Stimulated activated effector memory CD8-positive, alpha-beta T cell treated with anti-CD3 and anti-CD28 coated beads, Interleukin-12 subunit alpha, Interleukin-12 subunit beta, amount 100 ng/mL, for 72 hours (primary cell): ENCODE measurements at regions not wholly inside any gene's neighbourhood (a gene's known extent, or its start where the extent isn't known, plus 50 kb on each side); places are given as distances from the start of the nearest gene placed in this dataset.
"Not testable (repeated sequence)": the region's sequence is repeated elsewhere in the genome, so short reads cannot be mapped to it uniquely, and the experiment has no call there.

Experiments used
- ATAC-seq: fragments of 150-1000 bp; cut with Tn5 transposase; 2 replicates; pipeline ENCODE4 v1.10.0; 2021
- DNase-seq, 2 donors: peaks; one replicate each; pipeline ENCODE4 v3.0.0; 2021 to 2022; ENCODE audit warnings: low spot score in 2 of 2
- H3K27ac Mint-ChIP-seq: one replicate; pipeline ENCODE4 v1.8.0; 2022; ENCODE audit warnings: mild to moderate bottlenecking, mixed read lengths
- H3K36me3 Mint-ChIP-seq: one replicate; pipeline ENCODE4 v1.8.0; 2022; ENCODE audit warnings: mild to moderate bottlenecking, mixed read lengths
- H3K4me1 Mint-ChIP-seq: one replicate; pipeline ENCODE4 v1.8.0; 2022; ENCODE audit warnings: mixed read lengths
- H3K4me3 Mint-ChIP-seq: one replicate; pipeline ENCODE4 v1.8.0; 2022; ENCODE audit warnings: mild to moderate bottlenecking, mixed read lengths
- H3K9me3 Mint-ChIP-seq: one replicate; pipeline ENCODE4 v1.8.0; 2022; ENCODE audit warnings: mixed read lengths

- Mint-ChIP-seq H3K9me3 (no peaks in the 10 kb centered on the region), H3K36me3 (no peaks in the 10 kb centered on the region), H3K4me3 (no peak overlapping the region), H3K4me1 (no peaks in the 10 kb centered on the region), H3K27ac (no peak overlapping the region)
- ATAC-seq = no peak
- DNase-seq = peak in 1 of 2 donors; percentile 17
These were observed 821.3 kb downstream of the BRD1 start for GRCh38 chr22:49006207-49007012.

GRCh38 chr22:49005557-49005956 is 822.1 kb downstream of the BRD1 start:
- H3K4me3 Mint-ChIP-seq = no peak overlapping the region
- no peaks in the 10 kb centered on the region for H3K36me3 Mint-ChIP-seq
- no peak overlapping the region for H3K27ac Mint-ChIP-seq
- DNase-seq = no peak
- ATAC-seq = no peak
- no peaks in the 10 kb centered on the region for H3K9me3 Mint-ChIP-seq
- no peaks in the 10 kb centered on the region for H3K4me1 Mint-ChIP-seq

DNA sequence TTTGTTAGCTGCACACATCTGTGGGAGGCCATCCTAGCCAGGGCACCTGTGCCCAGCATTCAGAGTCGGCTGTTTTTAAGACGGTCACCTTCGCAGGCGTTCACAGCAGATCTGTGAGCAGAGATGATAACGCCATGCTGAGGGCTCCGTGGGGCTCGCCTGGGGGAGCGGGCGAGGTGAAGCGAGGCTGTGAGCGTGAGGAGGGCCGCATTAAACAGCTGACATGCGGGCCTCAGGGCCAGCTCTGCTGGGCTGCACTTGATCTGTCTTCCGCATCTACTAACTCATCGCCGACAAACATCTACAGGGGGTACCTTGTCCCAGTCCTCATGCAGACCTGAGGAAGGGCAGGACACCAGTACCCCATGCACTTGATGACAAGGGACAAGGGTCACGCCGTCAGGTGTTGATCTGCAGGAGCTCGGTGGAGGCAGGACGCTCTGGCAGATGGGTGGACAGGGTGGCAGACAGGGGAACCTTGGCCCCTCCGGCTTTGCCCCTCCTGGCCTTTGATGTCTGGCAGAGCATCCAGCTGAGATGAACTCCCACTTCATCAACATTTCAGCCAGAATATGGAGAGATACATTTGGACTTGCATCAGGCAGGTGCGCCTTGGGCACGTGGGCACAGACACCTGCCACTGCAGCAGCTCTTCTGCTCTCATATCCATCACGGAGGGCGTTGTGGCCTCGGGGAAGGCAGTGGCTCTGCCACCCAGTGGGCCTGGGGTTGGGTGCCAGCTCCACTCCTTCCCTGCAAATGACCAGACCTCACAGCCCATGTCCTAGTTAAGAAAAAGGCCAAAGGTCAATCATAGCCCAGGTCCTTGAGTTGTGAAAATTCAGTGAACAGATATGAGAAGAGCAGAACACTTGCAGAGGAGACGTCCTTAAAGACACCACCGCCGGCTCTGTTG is 822.9 kb downstream of the BRD1 start:
- Mint-ChIP-seq H3K36me3 (no peaks in the 10 kb centered on the region), H3K27ac (no peak overlapping the region), H3K4me1 (no peaks in the 10 kb centered on the region), H3K4me3 (no peak overlapping the region), H3K9me3 (no peaks in the 10 kb centered on the region)
- DNase-seq (peak in 1 of 2 donors; percentile 34), ATAC-seq (no peak)

GRCh38 chr22:48997605-48998004 is 830.1 kb downstream of the BRD1 start:
- H3K9me3 Mint-ChIP-seq, H3K36me3 Mint-ChIP-seq, DNase-seq, H3K27ac Mint-ChIP-seq, ATAC-seq, H3K4me3 Mint-ChIP-seq, H3K4me1 Mint-ChIP-seq: not testable (repeated sequence)

GRCh38 chr22:48993655-48994054 is 834.0 kb downstream of the BRD1 start:
- H3K27ac Mint-ChIP-seq = no peak overlapping the region
- H3K4me3 Mint-ChIP-seq = no peak overlapping the region
- no peaks in the 10 kb centered on the region for H3K4me1 Mint-ChIP-seq
- ATAC-seq (no peak), DNase-seq (no peak)
- H3K36me3 Mint-ChIP-seq = no peaks in the 10 kb centered on the region
- H3K9me3 Mint-ChIP-seq = peaks cover 7% of the 10 kb centered on the region

GRCh38 chr22:48984639-48985038 is 843.0 kb downstream of the BRD1 start:
- H3K27ac Mint-ChIP-seq = no peak overlapping the region
- H3K4me1 Mint-ChIP-seq = no peaks in the 10 kb centered on the region
- no peak for DNase-seq
- ATAC-seq = no peak
- H3K36me3 Mint-ChIP-seq = no peaks in the 10 kb centered on the region
- no peak overlapping the region for H3K4me3 Mint-ChIP-seq
- peaks cover 3% of the 10 kb centered on the region for H3K9me3 Mint-ChIP-seq

GRCh38 chr22:48982321-48982905 is 845.3 kb downstream of the BRD1 start:
- DNase-seq (no peak), ATAC-seq (no peak)
- Mint-ChIP-seq H3K4me3 (no peak overlapping the region), H3K9me3 (peaks cover 3% of the 10 kb centered on the region), H3K36me3 (no peaks in the 10 kb centered on the region), H3K4me1 (no peaks in the 10 kb centered on the region), H3K27ac (no peak overlapping the region)

DNA sequence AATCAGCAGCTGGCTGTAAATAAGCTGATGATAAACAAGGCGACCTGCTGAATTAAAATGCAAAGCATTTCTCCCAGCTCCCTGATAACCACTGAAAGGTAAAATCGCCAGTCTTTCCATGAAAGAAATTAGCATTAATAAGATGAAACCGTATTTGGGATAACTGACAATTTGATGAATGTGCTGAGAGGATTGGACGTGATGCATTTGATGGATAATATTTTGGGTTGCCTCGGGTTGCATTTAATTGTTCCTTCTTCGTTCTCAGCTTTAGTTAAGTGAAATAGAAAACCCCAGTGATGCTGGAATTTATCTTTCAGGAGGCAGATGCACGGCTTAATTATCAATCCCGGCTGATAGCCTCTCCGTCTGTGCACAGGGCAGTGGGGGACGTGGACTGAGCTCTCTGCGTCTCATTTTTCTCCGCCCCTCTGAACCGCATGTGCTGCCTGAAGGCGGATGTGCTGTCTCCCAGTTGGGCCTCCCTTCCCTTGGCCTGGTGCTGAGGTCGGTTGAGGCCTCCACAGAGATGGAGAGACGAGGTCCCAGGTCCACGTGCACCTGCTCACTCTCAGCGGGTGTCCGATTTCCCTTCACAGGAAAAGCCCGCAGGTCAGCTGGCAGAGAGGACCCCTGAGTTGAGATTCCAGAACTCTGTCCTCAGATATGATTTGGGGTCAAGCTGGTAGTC is 846.2 kb downstream of the BRD1 start:
- ATAC-seq (no peak), DNase-seq (no peak)
- Mint-ChIP-seq H3K4me1 (no peaks in the 10 kb centered on the region), H3K27ac (no peak overlapping the region), H3K9me3 (peaks cover 3% of the 10 kb centered on the region), H3K36me3 (no peaks in the 10 kb centered on the region), H3K4me3 (no peak overlapping the region)

DNA sequence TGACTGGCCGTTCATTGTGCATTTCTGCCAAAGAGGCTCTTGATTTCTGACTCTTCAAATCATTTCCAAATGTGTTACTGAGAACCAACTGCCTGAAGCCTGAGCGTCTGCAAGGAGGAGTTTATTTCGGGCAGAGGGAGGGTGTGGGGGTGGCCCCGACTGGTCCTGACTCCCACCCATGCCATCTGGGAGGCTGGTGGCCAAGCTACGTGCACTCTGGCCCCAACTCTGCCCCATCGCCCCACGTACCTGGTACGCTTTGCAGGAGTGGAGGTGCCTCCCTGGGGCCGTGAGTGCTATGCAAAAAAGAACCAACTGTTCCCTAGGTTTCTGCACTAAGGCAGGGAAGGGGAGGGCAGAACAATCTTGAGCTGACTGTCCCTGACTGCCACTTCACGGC is 846.8 kb downstream of the BRD1 start:
- no peak overlapping the region for H3K4me3 Mint-ChIP-seq
- H3K27ac Mint-ChIP-seq = no peak overlapping the region
- ATAC-seq (no peak), DNase-seq (no peak)
- H3K9me3 Mint-ChIP-seq = peaks cover 3% of the 10 kb centered on the region
- no peaks in the 10 kb centered on the region for H3K36me3 Mint-ChIP-seq
- H3K4me1 Mint-ChIP-seq = no peaks in the 10 kb centered on the region

- Mint-ChIP-seq H3K4me3 (no peak overlapping the region), H3K27ac (no peak overlapping the region), H3K4me1 (no peaks in the 10 kb centered on the region), H3K9me3 (peaks cover 2% of the 10 kb centered on the region), H3K36me3 (no peaks in the 10 kb centered on the region)
- ATAC-seq = no peak
- no peak for DNase-seq
These were observed 847.3 kb downstream of the BRD1 start for GRCh38 chr22:48980409-48980808.

- ATAC-seq = no peak
- Mint-ChIP-seq H3K27ac (no peak overlapping the region), H3K9me3 (no peaks in the 10 kb centered on the region), H3K4me1 (no peaks in the 10 kb centered on the region), H3K36me3 (no peaks in the 10 kb centered on the region), H3K4me3 (no peak overlapping the region)
- no peak for DNase-seq
These were observed 848.2 kb downstream of the BRD1 start for GRCh38 chr22:48979482-48979881.

- H3K4me1 Mint-ChIP-seq = no peaks in the 10 kb centered on the region
- no peaks in the 10 kb centered on the region for H3K36me3 Mint-ChIP-seq
- no peak for ATAC-seq
- DNase-seq = no peak
- no peaks in the 10 kb centered on the region for H3K9me3 Mint-ChIP-seq
- H3K4me3 Mint-ChIP-seq = no peak overlapping the region
- no peak overlapping the region for H3K27ac Mint-ChIP-seq
These were observed 850.8 kb downstream of the BRD1 start for GRCh38 chr22:48976556-48977535.

DNA sequence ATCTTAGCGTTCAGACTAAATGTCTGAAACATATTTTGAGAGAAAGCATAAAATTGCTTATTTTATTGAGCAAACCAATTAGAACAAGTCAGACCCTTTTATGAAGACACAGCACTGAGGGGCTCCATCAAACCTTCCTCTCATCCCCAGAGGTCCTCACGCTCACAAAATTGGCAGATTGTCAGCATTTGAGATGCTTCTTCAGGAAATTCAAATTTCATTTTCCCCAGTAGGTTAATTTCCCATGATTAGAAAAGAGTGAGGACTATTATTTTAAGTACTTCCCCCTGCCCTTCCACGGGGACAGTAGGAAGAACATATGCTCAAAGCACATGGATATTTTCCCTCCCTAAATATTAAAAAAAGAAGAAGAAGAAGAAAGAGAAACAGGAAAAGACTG is 851.8 kb downstream of the BRD1 start:
- Mint-ChIP-seq H3K9me3 (no peaks in the 10 kb centered on the region), H3K36me3 (no peaks in the 10 kb centered on the region), H3K4me3 (no peak overlapping the region), H3K27ac (no peak overlapping the region), H3K4me1 (no peaks in the 10 kb centered on the region)
- DNase-seq = no peak
- ATAC-seq = no peak

DNA sequence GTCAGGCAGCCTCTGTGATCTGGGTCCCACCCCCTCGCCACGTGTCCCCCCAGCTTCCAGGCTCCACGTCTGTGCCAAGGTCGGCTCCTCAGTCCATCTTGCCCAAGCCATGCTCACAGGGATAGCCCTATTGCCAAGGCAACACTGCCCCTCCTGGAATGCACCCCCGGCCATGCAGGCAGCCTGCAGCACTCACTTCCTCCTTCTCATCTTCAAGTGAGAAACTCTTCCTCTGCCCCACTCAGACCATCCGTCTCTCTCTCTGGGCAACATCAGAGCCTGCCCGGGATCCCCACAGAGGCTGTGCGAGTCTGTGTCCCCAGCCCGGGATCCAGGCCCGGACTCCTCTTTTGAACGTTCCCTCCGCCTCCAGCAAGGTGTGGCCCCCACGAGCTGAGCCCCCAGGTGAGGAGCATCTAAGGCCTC is 852.3 kb downstream of the BRD1 start:
- H3K4me1 Mint-ChIP-seq = no peaks in the 10 kb centered on the region
- DNase-seq (no peak), ATAC-seq (no peak)
- H3K4me3 Mint-ChIP-seq = no peak overlapping the region
- no peaks in the 10 kb centered on the region for H3K36me3 Mint-ChIP-seq
- no peaks in the 10 kb centered on the region for H3K9me3 Mint-ChIP-seq
- no peak overlapping the region for H3K27ac Mint-ChIP-seq
